NCI-H82 (cell line): ENCODE measurements at regions not wholly inside any gene's neighbourhood (a gene's known extent, or its start where the extent isn't known, plus 50 kb on each side); places are given as distances from the start of the nearest gene placed in this dataset.

Source experiments
- DNase-seq: peaks from one replicate; lab custom pipeline; 2025; lab: John Stamatoyannopoulos, UW

DNA sequence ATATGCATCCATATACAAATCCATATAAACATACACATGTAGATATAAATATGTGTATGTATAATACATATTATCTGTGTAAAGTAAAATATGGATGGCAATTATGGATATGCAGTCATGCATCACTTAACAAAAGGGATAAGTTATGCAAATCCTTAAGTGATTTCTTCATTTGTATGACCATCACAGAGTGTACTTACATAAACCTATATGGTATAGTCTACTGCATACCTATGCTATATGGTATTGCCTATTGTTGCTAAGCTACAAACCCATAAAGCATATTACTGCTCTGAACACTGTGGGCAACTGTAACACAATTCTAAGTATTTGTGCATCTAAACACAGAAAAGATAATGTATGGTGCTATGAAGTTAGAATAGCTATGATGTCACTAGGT lies 227.2 kb downstream of the SLC6A15 start:
- no peak for DNase-seq

DNA sequence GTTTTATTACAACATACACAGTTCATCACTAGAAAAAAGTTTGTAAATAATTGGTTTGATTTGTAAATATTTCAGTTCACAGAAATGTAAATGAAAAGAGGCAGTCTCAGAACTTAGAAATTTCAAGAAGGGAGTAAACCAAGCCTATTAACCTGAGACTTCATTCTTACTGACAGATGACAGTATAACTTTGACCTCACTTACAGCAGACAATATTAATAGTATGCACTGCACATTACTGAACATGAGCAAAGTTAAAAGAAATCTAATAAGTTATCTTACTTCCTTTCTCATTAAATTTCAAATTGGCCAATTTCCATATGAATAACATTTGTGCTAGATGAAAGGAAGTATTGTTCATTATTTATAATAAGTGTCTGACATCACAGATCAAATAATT lies 235.8 kb downstream of the SLC6A15 start:
- no peak for DNase-seq

DNA sequence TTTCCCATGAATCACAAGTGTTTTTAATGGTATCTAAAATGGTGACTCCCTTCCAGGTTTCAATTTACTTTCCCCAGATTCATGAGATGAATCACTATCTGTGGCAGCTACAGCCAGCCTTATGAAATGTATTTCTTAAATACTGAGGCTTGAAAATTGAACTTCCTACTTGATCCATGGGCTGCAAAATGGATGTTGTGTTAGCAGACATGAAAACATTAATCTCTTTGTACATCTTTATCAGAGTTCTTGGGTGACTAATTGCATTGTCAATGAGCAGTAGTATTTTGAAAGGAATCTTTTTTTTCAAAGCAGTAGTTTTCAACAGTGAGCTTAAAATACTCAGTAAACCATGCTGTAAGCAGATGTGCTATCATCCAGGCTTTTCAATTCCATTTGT lies 250.8 kb downstream of the SLC6A15 start:
- no peak for DNase-seq

DNA sequence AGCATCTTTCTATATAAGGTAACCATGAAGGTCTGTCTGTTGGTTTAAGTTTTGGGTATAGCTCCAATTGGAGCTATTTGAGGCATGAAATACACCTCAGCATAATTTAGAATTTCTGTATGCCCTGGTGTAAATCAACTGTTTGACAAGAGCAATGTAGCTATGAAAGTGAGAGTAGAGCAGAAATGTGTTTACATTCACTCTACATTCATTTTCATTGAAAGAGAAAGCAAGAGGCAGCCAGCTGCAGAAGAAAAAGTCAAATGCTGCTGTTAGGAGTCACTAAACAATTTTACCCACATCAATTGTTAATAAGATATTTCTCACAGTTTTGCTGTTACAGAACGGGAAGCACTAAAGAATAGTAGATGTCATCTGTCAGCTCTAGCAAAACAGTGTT lies 252.5 kb downstream of the SLC6A15 start:
- no peak for DNase-seq

DNA sequence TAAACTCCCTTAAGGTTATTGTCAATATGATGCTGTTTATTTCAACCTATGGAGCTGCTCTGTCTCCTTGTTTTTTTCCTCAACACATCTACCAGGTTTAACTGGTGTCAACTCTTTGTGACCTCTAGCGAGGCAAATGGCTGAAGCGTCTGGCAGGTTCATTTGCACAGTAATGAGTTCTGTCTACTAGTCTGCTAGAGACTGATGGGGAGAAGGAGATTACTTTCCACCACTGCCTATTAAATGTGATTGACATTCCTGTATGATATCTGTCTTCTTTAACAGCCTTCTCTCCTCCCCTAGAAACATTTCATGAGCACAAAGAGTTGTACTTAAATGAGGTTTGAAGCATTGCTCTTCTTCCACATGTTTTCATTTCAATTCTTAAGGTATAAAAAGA lies 253.7 kb downstream of the SLC6A15 start:
- DNase-seq, result peak; percentile 35

DNA sequence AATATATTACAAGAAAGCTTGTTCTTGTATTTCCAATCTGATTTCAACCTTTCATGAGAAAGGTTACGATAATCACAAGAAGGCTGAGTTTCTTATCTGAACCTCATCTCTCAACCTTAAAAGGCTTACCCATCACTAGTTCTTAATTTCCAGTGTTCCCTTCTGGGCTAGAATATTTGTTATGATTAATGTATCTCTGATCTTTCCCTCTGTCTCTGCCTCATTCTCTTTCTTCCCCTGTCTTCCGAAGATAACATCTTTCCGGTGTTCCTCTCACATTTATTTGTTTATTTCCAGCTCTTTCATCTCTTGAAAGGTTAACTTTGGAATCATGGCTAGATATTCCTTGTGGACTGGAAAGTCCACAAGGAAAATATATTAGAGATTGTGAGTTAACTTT lies 255.9 kb downstream of the SLC6A15 start:
- DNase-seq, result no peak

DNA sequence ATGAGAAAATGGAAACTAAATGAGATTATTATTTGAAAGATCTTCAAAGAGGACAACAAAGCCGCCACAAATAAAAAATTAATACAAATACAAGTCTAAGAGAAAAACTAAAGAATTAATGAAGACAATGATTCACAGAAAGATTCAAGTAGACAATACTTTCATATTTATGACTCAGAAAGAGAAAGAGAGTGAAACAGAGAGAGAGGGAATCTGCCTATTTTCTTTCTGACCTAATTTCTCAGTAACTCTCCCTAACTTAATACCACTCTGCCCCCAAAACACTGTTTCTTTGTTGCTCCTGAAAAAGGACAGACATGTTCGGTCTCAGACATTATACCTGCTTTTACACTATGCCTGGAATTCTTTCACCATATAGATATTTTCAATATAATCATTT lies 259.1 kb downstream of the SLC6A15 start:
- no peak for DNase-seq

DNA sequence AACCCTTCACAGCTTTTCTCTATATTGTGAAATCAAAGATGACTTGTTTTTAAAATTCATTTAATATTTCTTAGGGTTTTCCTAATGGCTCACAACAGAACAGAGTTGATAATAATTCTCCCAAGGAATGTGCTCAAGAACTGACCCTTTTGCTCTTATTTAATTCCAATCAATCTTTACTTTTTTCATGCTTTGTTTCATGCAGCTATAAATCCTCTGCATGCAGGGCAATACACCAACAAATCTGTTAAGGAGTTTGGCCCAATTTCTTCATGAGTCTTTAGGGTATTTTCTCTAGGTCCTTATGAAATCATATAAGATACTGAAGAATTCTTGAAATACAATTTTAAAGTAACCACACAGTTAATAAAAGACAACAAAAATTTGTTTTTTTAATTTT lies 264.2 kb downstream of the SLC6A15 start:
- no peak for DNase-seq

DNA sequence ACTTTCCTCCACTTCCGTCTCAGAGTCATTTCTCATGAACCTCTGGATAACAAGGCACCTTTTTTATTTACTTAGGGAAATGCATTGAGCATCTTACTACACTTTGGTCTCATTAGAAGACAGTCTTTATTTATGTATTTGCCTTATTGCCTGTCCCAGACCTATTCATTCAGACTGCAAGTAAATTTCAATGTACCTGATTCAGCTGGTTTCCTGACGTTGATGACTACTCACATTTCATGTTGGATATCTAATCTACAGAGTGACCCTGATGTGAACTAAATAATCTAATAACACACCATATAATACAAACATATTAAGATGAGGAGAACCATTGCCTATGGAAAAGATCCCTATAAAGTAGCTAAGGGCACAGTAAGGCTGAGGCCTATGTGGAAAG lies 267.7 kb downstream of the SLC6A15 start:
- no peak for DNase-seq

DNA sequence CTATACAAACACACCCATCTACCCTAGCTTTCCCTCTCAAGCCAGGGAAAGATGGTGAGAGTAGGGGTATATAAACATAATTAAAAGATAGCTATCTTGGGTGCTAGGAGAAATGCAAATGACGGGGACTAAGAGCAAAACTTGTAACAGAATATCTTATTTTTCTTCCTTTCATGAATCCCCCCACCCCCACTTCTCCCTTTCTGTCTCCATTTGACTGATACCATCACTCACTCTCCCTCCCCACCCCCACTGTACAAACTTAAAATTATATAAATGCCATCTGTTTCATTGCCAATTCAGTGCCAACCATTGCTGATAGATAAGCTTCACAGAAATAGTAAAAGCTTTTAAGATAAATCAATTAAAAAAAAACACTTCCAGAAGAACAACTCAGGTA lies 268.6 kb downstream of the SLC6A15 start:
- no peak for DNase-seq

DNA sequence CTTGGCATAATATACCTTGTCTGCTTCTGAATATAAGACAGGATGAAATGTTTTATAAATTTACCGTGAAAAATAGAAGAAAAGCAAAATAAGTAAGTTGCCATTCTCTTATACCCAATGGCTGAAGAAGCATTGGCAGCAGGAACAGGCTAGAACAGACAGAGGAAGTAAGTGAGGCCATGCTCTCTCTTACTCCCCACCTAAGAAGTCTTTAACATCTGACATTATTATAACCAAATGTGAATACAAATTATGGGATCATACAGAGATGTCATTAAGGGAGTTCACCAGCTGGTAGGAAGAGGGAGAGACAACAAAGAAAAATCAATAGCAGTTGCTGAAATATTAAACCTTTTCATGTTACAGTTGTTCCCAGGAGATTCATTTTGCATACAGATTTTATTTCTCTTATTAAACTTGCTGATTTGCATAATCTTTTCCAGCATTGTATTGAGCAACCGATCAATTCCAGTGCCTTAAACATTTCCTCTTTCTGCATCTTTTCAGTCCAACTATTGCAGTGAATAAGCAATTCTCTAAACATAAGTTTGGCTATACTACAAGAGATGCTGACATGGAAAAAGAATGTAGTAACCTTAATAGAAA lies 270.6 kb downstream of the SLC6A15 start:
- no peak for DNase-seq

DNA sequence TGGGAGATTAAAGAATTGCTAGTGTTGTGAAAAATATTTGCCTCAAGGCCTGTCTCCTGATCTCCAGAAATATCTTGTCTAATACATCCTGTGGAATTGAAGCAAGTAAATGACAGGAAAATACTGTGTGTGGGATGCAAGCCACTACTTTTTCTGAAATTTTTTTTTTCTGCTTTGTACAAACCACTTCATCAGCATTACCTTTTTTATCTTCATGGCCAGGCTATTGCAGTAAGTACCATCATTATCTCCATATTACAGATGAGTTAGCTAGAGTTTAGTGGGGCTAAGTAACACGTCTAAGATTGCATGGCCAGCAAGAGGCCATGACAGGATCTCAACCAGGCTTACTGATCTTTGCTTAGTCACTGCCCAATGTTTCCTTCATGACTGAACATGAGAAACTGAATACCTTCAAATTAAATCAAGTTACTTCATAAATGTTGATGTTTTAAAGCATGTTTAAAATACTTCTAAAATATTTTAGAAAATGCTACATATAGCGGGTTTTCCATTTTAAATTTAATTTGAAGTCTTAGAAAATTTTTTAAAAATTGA lies 273.7 kb downstream of the SLC6A15 start:
- no peak for DNase-seq

DNA sequence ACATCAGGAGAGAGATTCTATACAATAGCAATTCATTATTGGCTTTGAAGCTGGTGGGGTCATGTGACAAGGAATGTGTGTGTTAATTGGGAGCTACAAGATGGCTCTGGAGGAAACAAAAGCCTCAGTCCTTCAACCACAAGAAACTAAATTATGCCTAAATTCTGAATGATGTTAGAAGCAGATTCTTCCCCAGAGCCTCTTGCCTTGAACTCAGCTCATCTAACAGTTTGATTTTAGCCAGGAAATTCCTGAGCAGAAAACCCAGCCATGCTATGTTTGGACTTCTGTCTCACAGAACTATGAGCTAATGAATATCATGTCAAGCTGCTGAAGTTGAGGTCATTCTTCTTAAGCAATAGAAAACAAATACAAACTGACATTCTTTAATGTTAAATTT lies 274.7 kb downstream of the SLC6A15 start:
- no peak for DNase-seq

DNA sequence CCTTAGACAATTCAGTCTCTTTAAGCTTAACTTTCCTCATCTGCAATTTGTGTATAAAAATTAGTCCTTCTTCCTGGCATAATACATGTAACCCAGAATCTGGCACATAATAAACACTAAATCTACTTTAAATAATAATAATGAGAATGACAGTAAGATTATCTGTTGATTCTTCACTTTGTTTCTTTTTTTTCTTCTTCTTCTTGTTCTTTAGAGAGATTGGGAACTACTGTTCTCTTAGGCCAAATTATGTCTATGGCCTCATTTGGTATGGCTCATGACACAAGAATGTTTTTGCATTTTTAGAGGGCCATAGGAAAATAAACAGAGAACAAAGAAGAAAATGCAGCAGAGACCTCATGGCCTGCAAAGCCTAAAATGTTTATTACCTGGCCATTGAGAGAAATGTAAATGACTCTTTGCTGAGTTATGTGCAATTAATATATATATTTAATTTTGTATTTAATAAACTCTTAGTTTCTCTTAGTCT lies 275.8 kb downstream of the SLC6A15 start:
- DNase-seq, result no peak

DNA sequence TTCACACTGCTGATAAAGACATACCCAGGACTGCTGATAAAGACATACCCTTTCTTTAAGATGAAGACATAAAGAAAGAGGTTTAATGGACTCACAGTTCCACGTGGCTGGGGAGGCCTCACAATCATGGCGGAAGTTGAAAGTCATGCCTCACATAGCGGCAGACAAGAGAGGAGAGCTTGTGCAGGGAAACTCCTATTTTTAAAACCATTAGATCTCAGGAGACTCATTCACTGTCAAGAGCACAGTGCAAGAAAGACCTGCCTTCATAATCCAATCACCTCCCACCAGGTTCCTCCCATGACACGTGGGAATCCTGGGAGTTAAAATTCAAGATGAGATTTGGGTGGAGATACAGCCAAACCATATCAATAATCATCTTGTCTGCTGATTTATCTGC lies 278.1 kb downstream of the SLC6A15 start:
- no peak for DNase-seq

DNA sequence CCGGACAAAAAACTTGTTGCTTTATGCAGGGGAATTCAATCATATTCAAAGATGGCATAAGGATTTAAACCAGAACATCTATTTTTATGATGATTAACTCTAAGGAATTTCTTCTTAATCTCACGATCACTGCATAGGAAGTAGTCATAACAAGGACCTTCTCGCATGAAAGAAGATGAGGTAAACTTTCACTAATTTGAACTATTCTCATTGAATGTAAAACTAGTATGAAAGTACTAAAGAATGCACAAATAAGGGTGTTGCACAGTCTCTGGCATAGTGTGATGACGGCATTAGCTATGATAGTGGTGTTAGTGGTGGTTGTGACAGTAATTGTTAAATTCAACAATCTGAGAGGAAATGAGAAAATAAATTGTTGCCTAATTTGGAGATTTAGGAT lies 280.0 kb downstream of the SLC6A15 start:
- DNase-seq, result no peak

DNA sequence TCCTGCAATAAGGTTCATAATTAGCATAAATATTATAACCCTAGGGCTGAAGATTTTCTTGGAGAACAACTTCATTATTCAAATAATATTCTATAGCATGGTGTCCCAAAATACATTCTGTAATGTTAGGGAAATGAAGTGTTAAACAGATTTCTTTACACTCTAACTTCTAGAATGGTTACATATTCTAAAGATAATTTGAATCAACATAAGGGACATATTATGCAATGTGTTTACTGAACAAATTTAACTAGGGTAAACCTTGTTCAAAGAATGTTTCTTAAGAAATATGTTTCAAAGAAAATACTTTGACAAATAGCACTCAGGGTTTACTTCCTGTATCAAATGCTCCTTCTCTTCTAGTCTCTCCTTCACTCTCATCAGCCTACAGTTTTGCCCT lies 281.6 kb downstream of the SLC6A15 start:
- DNase-seq, result no peak

DNA sequence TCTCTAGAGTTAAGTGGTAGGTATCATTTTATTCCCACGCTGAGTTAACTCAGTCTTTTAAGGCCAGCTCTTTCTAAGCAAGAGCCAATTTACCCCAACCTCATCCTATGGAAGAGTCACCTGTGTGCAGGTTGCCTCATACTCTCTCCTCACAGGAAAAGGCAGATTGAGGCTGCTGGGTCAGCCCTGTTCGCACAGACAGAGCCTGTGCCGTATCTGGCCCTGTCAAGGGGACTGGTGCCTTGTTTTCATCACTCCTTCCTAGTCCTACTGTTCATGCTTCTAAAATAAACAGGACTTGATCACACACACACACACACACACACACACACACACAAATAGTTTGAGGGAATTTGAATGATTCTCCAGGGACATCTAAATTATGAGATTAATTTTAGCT lies 285.0 kb downstream of the SLC6A15 start:
- DNase-seq, result no peak

DNA sequence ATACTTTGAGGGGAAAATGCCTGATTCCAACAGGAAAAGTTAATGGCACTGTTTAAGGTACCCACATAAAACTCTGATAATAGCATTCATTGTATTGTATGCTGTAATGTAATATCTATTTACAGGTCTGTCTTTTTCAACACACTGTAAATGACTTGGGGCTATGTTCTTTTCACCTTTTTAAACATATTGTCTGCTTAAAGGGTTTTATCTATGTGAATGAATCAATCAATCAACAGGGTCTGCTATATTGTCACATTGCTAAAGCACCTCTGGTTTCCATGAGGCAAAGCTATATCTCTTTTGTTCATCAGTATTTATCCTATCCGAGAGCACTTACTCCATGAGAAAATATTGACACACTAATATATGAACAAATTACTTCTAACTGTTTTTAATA lies 288.0 kb downstream of the SLC6A15 start:
- no peak for DNase-seq

DNA sequence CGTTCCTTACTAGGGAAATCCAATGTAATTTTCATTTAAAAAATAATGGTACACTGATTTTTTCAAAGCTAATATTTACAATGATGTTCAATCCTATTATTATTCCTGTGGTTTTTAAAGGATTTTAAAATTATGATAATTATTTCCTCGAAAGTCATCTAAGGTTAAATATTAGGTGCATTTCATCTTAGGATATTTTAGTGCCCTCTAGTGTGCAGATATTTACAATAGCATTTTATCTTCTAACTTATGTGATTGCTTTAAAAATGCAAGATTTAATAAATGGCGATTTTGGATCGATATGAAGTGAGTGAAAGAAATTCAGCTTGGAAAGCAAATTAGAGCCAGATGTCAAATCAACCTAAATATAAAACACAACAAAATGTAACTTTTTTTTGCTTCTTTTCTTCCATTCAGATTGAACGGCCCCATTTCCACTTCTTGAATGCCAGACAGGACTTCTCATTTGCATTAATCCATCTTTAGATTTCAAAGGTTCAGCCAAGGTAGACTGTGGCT lies 293.5 kb downstream of the SLC6A15 start:
- DNase-seq, result no peak

DNA sequence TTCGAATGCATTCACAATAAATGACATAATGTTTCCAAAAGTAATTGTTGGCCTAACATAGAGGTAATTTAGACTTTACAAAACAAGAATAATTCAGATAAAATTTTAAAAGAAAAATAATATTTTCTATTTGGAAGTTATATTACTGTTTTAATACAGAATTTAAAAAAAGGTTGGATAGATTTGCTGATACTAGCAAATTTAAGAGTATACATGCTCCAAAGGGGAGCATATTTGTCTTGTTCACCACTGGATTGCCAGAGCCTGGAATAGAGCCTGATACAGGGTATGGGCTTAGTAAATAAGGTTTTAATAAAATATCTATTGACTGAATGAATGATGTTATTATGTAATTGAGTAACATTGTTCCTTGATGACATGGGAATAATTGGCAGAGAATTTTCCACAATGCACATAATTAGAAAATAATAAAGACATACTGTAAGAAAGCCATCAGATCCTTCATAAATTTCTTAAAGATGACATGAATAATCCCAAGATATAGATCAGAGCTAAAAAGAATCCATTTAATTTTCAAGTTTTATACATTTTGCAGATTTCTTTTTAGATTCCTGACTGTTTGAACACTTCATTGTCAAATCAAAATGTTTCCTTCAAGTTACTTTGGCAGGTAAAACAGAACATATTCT lies 305.3 kb downstream of the SLC6A15 start:
- DNase-seq, result no peak

DNA sequence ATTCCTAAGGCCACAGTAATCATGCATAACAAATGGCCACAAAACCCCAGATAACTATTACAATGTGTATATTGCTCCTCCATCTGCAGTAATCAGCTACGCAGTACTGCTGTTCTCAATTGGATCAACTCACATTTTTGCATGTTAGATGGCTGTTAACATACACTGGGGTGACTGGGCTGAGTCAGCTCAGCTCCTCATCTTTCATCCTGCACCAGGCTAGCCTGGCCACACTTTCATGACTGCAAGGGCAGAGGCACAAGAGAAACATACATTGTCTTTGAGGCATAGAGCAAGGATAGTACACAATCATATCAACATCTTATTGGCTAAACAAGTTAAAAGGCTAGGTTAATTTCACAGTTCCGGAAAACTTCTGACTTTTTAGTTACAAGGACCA lies 306.6 kb downstream of the SLC6A15 start:
- DNase-seq, result peak; percentile 30

DNA sequence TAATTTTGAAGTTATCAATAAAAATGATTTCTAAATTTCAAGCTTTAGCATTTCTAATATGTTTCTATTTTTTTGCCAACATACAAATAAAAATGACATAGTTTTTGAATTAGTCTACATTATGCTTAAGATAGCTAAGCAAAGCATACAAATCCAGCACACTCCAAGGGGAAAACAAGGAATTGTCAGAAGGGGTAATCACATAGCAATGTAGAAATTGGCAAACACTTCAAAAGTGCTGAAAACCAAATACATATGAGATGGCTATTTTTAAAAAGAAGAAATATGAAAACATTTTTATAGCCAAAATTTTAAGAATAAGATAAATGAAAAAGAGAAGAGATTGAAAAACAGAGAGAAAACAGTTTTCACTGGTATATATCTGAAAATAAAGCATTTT lies 308.0 kb downstream of the SLC6A15 start:
- no peak for DNase-seq
